Tibial nerve (tissue), 3 donors: ENCODE measurements at regions not wholly inside any gene's neighbourhood (a gene's known extent, or its start where the extent isn't known, plus 50 kb on each side); places are given as distances from the start of the nearest gene placed in this dataset.

Source experiments
- CTCF ChIP-seq, 5 experiments: fragments of 200-600 bp in 3 of 5; fragments of 450-650 bp in 2 of 5; sonication (generic) in 3 of 5; IDR thresholded peaks; one replicate each; pipeline ENCODE4 v1.5.1; 2016 to 2019; ENCODE audit warnings: antibody characterized with exemption in 5 of 5, mild to moderate bottlenecking in 3 of 5, moderate library complexity in 2 of 5
- POLR2A ChIP-seq, 2 donors: fragments of 450-650 bp; IDR thresholded peaks; one replicate each; pipeline ENCODE4 v1.6.1; 2017; ENCODE audit warnings: antibody characterized with exemption in 2 of 2, mild to moderate bottlenecking in 2 of 2, moderate library complexity in 2 of 2

GRCh38 chr10:65786279-65786678, 1139.6 kb upstream of the LRRTM3 start:
- TF ChIP-seq CTCF (IDR thresholded peaks at IDR 0.05) = no peak
- no peak for TF ChIP-seq POLR2A (IDR thresholded peaks at IDR 0.05)
